Right lobe of liver (tissue), 4 donors: ENCODE measurements at regions not wholly inside any gene's neighbourhood (a gene's known extent, or its start where the extent isn't known, plus 50 kb on each side); places are given as distances from the start of the nearest gene placed in this dataset.

Experiments used
- POLR2A ChIP-seq: fragments of 450-650 bp; IDR thresholded peaks from one replicate; pipeline ENCODE4 v1.6.1; 2017; ENCODE audit warnings: antibody characterized with exemption, mild to moderate bottlenecking
- TF ChIP-seq, protein P1 (sequence below), 4 donors: fragments of 200-600 bp in 3 of 4; fragments of 450-650 bp in 1 of 4; IDR thresholded peaks; one replicate each; pipeline versions ENCODE4 v1.5.1 to v1.8.0; 2016 to 2022; ENCODE audit warnings: antibody characterized with exemption in 4 of 4, mild to moderate bottlenecking in 2 of 4
- donor health status: DM: no; HTN: no; CAD: no.
- donor health status: DM: no; HTN: no; CAD: no.
- donor health status: DM: no; HTN: yes; CAD: no.

DNA sequence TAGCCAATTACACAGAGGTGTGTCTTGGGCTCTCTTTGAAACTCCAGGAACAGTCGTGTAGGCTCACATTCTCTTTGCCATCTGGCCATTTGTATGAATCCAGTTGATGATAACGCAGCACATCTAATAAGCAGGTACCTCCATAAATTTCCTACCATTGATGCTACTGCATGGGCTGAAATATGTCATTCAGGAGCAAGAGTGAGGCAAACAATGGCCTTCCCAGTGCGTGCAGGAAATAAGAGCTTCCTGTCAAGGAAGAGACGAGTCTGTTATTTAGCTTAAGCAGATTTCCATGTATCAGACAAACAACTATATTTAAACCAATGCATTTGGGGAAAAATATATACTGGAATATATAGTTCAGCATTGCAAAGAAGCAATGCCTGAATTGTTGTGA, 102.1 kb upstream of the MXRA5 start:
- TF ChIP-seq, protein P1, sequence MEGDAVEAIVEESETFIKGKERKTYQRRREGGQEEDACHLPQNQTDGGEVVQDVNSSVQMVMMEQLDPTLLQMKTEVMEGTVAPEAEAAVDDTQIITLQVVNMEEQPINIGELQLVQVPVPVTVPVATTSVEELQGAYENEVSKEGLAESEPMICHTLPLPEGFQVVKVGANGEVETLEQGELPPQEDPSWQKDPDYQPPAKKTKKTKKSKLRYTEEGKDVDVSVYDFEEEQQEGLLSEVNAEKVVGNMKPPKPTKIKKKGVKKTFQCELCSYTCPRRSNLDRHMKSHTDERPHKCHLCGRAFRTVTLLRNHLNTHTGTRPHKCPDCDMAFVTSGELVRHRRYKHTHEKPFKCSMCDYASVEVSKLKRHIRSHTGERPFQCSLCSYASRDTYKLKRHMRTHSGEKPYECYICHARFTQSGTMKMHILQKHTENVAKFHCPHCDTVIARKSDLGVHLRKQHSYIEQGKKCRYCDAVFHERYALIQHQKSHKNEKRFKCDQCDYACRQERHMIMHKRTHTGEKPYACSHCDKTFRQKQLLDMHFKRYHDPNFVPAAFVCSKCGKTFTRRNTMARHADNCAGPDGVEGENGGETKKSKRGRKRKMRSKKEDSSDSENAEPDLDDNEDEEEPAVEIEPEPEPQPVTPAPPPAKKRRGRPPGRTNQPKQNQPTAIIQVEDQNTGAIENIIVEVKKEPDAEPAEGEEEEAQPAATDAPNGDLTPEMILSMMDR (IDR thresholded peaks at IDR 0.05): no peak
- TF ChIP-seq POLR2A: no peak
